GM23338 (cell line): ENCODE measurements at regions not wholly inside any gene's neighbourhood (a gene's known extent, or its start where the extent isn't known, plus 50 kb on each side); places are given as distances from the start of the nearest gene placed in this dataset.

ENCODE experiments used
- ATAC-seq: fragments of 200-7000 bp; cut with Tn5 transposase; 3 replicates; pipeline ENCODE4 v1.9.1; 2020
- DNase-seq: peaks from one replicate; pipeline ENCODE4 v3.0.0-alpha.2; 2015; ENCODE audit warnings: low spot score
- H2AFZ ChIP-seq: fragments of 200-600 bp; sonication (generic); 2 replicates; pipeline ENCODE4 v1.8.0; 2016; ENCODE audit warnings: antibody characterized with exemption, mild to moderate bottlenecking, moderate library complexity
- H3F3A ChIP-seq: fragments of 200-600 bp; sonication (generic); replicated peaks from 2 replicates; pipeline ENCODE4 v1.8.0; 2017; ENCODE audit warnings: antibody characterized with exemption, mixed run types, low read depth
- H3K27ac ChIP-seq: fragments of 200-600 bp; sonication (generic); 2 replicates; pipeline ENCODE4 v1.6.1; 2016; ENCODE audit warnings: low read depth
- H3K27me3 ChIP-seq: fragments of 200-600 bp; sonication (generic); 2 replicates; pipeline ENCODE4 v1.8.0; 2016; ENCODE audit warnings: mild to moderate bottlenecking, mixed run types, moderate library complexity; ENCODE audit not compliant: insufficient read depth
- H3K36me3 ChIP-seq: fragments of 200-600 bp; sonication (generic); 2 replicates; pipeline ENCODE4 v1.8.0; 2016; ENCODE audit warnings: mild to moderate bottlenecking; ENCODE audit not compliant: insufficient read depth
- H3K4me1 ChIP-seq: fragments of 200-600 bp; sonication (generic); 2 replicates; pipeline ENCODE4 v1.8.0; 2016; ENCODE audit warnings: mild to moderate bottlenecking, moderate library complexity; ENCODE audit not compliant: insufficient read depth
- H3K4me2 ChIP-seq: fragments of 200-600 bp; sonication (generic); 2 replicates; pipeline ENCODE4 v1.7.1; 2017; ENCODE audit warnings: mixed run types
- H3K4me3 ChIP-seq: fragments of 200-600 bp; sonication (generic); 2 replicates; pipeline ENCODE4 v1.6.1; 2016; ENCODE audit warnings: mixed run types
- H3K79me2 ChIP-seq: fragments of 200-600 bp; sonication (generic); replicated peaks from 2 replicates; pipeline ENCODE4 v1.8.0; 2017; ENCODE audit warnings: mild to moderate bottlenecking; ENCODE audit not compliant: insufficient read depth
- H3K9me2 ChIP-seq: fragments of 200-600 bp; sonication (generic); 2 replicates; pipeline ENCODE4 v1.8.0; 2017; ENCODE audit not compliant: insufficient read depth
- H4K20me1 ChIP-seq: fragments of 200-600 bp; sonication (generic); replicated peaks from 2 replicates; pipeline ENCODE4 v1.8.0; 2017; ENCODE audit warnings: mild to moderate bottlenecking; ENCODE audit not compliant: insufficient read depth
- H3K27ac Mint-ChIP-seq: 2 replicates; pipeline ENCODE4 v1.8.0; 2020; ENCODE audit warnings: inconsistent platforms, mild to moderate bottlenecking, moderate library complexity, mixed read lengths
- H3K27me3 Mint-ChIP-seq: 3 replicates; pipeline ENCODE4 v1.8.0; 2022; ENCODE audit warnings: low read depth, mild to moderate bottlenecking, moderate library complexity, mixed read lengths, inconsistent platforms; ENCODE audit not compliant: insufficient read depth, poor library complexity
- H3K36me3 Mint-ChIP-seq: 3 replicates; pipeline ENCODE4 v1.8.0; 2021; ENCODE audit warnings: low read depth, mild to moderate bottlenecking, inconsistent platforms, moderate library complexity, mixed read lengths
- H3K4me1 Mint-ChIP-seq: 3 replicates; pipeline ENCODE4 v1.8.0; 2020; ENCODE audit warnings: mild to moderate bottlenecking, inconsistent platforms, mixed read lengths
- H3K4me3 Mint-ChIP-seq: 3 replicates; pipeline ENCODE4 v1.8.0; 2021; ENCODE audit warnings: moderate library complexity, mild to moderate bottlenecking, inconsistent platforms, mixed read lengths
- H3K9me3 Mint-ChIP-seq: 3 replicates; pipeline ENCODE4 v1.8.0; 2020; ENCODE audit warnings: moderate library complexity, mild to moderate bottlenecking, inconsistent platforms, mixed read lengths
- CREB1 ChIP-seq: fragments of 250-450 bp; sonication (Bioruptor Pico); IDR thresholded peaks from 2 replicates; pipeline ENCODE4 v1.5.0; 2020; ENCODE audit warnings: low read depth, mild to moderate bottlenecking, moderate library complexity
- CTCF ChIP-seq, 2 experiments: fragments of 200-600 bp in 1 of 2; sonication (generic) in 1 of 2; conservative IDR thresholded peaks; 2 replicates each; pipeline versions ENCODE4 v1.5.1 to v1.6.1; 2016 to 2017; ENCODE audit warnings: antibody characterized with exemption in 2 of 2, low read depth in 2 of 2, mild to moderate bottlenecking in 2 of 2, moderate library complexity in 1 of 2
- ETS1 ChIP-seq: IDR thresholded peaks from 2 replicates; pipeline ENCODE4 v1.6.1; 2016; ENCODE audit warnings: antibody characterized with exemption
- EZH2 ChIP-seq: fragments of 200-600 bp; sonication (generic); IDR thresholded peaks from one replicate; pipeline ENCODE4 v1.8.0; 2017; ENCODE audit warnings: antibody characterized with exemption, mild to moderate bottlenecking, low read depth; ENCODE audit not compliant: unreplicated experiment
- EZH2phosphoT487 ChIP-seq: fragments of 200-600 bp; sonication (generic); IDR thresholded peaks from one replicate; pipeline ENCODE4 v1.8.1; 2018; ENCODE audit warnings: antibody characterized with exemption; ENCODE audit not compliant: unreplicated experiment
- JUNB ChIP-seq: IDR thresholded peaks from one replicate; pipeline ENCODE4 v1.6.1; 2016; ENCODE audit warnings: antibody characterized with exemption; ENCODE audit not compliant: unreplicated experiment
- NANOG ChIP-seq: IDR thresholded peaks from 2 replicates; pipeline ENCODE4 v1.6.1; 2016; ENCODE audit warnings: antibody characterized with exemption, borderline replicate concordance
- POLR2AphosphoS5 ChIP-seq: IDR thresholded peaks from 2 replicates; pipeline ENCODE4 v1.6.1; 2016; ENCODE audit warnings: antibody characterized with exemption, low read depth
- REST ChIP-seq: IDR thresholded peaks from one replicate; pipeline ENCODE4 v1.6.1; 2018; ENCODE audit warnings: antibody characterized with exemption; ENCODE audit not compliant: unreplicated experiment
- STAT1 ChIP-seq: IDR thresholded peaks from one replicate; pipeline ENCODE4 v1.6.1; 2016; ENCODE audit warnings: antibody characterized with exemption; ENCODE audit not compliant: unreplicated experiment
- ZNF114 ChIP-seq: fragments of 250-450 bp; sonication (Bioruptor Pico); IDR thresholded peaks from 2 replicates; pipeline ENCODE4 v1.5.0; 2020; ENCODE audit warnings: mild to moderate bottlenecking, moderate library complexity
- ZNF331 ChIP-seq: fragments of 250-450 bp; sonication (Bioruptor Pico); IDR thresholded peaks from 2 replicates; pipeline ENCODE4 v1.5.0; 2020; ENCODE audit warnings: low read depth, mild to moderate bottlenecking, moderate library complexity
- ZNF462 ChIP-seq: fragments of 250-450 bp; sonication (Bioruptor Pico); IDR thresholded peaks from 2 replicates; pipeline ENCODE4 v1.5.0; 2020; ENCODE audit warnings: mild to moderate bottlenecking, moderate library complexity

- Histone ChIP-seq H3K27ac (no peak overlapping the region), H2AFZ (0 out of 2 replicates have a peak overlapping the region, but pooled peaks have one; percentile 83)
- no peak for ATAC-seq
These were observed 269.3 kb downstream of the TBL1XR1 start for GRCh38 chr3:176927706-176928581.

More at GRCh38 chr3:176927706-176928581, 269.3 kb downstream of the TBL1XR1 start:
- Histone ChIP-seq H4K20me1 (no peaks in the 10 kb centered on the region), H3F3A (no peaks in the 10 kb centered on the region), H3K4me3 (no peak overlapping the region), H3K9me2 (no peaks in the 10 kb centered on the region; the same call in 1 of the 2 replicates), H3K27me3 (no peaks in the 10 kb centered on the region), H3K4me2 (no peak overlapping the region), H3K79me2 (no peaks in the 10 kb centered on the region), H3K36me3 (no peaks in the 10 kb centered on the region), H3K4me1 (no peaks in the 10 kb centered on the region)
- Mint-ChIP-seq H3K9me3 (peaks cover 7% of the 10 kb centered on the region; the same call in 1 of the 3 replicates), H3K4me1 (no peaks in the 10 kb centered on the region), H3K27ac (no peak overlapping the region), H3K27me3 (no peaks in the 10 kb centered on the region), H3K4me3 (no peak overlapping the region), H3K36me3 (peaks cover 3% of the 10 kb centered on the region; the same call in 1 of the 3 replicates)
- no peak for DNase-seq
- TF ChIP-seq CREB1 (CRISPR knock-in tag) (no peak), JUNB (no peak), ETS1 (no peak), ZNF462 (CRISPR knock-in tag) (no peak), CTCF (conservative IDR thresholded peaks at IDR 0.05; ENCODE audit: low read depth in 2 of 2) (no peak), ZNF331 (CRISPR knock-in tag) (no peak), REST (no peak), EZH2phosphoT487 (no peak), NANOG (no peak), EZH2 (no peak), POLR2AphosphoS5 (no peak), ZNF114 (CRISPR knock-in tag) (no peak), STAT1 (no peak)
